Gastrocnemius medialis (tissue), 4 donors: ENCODE measurements at regions not wholly inside any gene's neighbourhood (a gene's known extent, or its start where the extent isn't known, plus 50 kb on each side); places are given as distances from the start of the nearest gene placed in this dataset.

Source experiments
- ATAC-seq, 2 donors: fragments of 150-250 bp; one replicate each; pipeline ENCODE4 v1.9.1; 2016
- DNase-seq, 2 donors: peaks; one replicate each; pipeline ENCODE4 v3.0.0-alpha.2; 2019
- H3K27ac ChIP-seq, 4 donors: fragments of 200-600 bp; sonication (generic); 1 replicate in 1 of 4; 2 replicates in 3 of 4; pipeline ENCODE4 v1.5.1; 2016 to 2018; ENCODE audit warnings: mild to moderate bottlenecking in 2 of 4, moderate library complexity in 1 of 4
- H3K27me3 ChIP-seq, 3 donors: fragments of 200-600 bp; sonication (generic) in 2 of 3; 1 replicate in 1 of 3; 2 replicates in 2 of 3; pipeline versions ENCODE4 v1.5.1 to v1.6.0; 2016 to 2019; ENCODE audit warnings: mild to moderate bottlenecking in 1 of 3, moderate library complexity in 1 of 3
- H3K36me3 ChIP-seq, 2 donors: fragments of 200-600 bp; sonication (generic) in 1 of 2; one replicate each; pipeline ENCODE4 v1.5.1; 2017 to 2018
- H3K4me1 ChIP-seq, 2 donors: fragments of 200-600 bp; sonication (generic) in 1 of 2; one replicate each; pipeline ENCODE4 v1.5.1; 2016 to 2017; ENCODE audit warnings: mild to moderate bottlenecking in 2 of 2
- H3K4me3 ChIP-seq, 4 donors: fragments of 200-600 bp; sonication (generic) in 3 of 4; 1 replicate in 1 of 4; 2 replicates in 3 of 4; pipeline ENCODE4 v1.5.1; 2016 to 2019; ENCODE audit warnings: mild to moderate bottlenecking in 2 of 4
- H3K9me3 ChIP-seq, 3 donors: fragments of 200-600 bp; sonication (generic) in 2 of 3; 1 replicate in 1 of 3; 2 replicates in 2 of 3; pipeline ENCODE4 v1.5.1; 2016 to 2019
- CTCF ChIP-seq, 5 experiments: fragments of 450-650 bp in 3 of 5; fragments of 200-600 bp in 2 of 5; sonication (generic) in 2 of 5; IDR thresholded peaks in 4 of 5; conservative IDR thresholded peaks in 1 of 5; 1 replicate in 4 of 5; 2 replicates in 1 of 5; pipeline ENCODE4 v1.5.1; 2016 to 2019; ENCODE audit warnings: antibody characterized with exemption in 5 of 5, mild to moderate bottlenecking in 3 of 5, moderate library complexity in 3 of 5
- POLR2A ChIP-seq, 2 donors: fragments of 450-650 bp; IDR thresholded peaks; one replicate each; pipeline ENCODE4 v1.6.1; 2017; ENCODE audit warnings: antibody characterized with exemption in 2 of 2, mild to moderate bottlenecking in 2 of 2, moderate library complexity in 2 of 2
- in situ Hi-C, 4 donors: fragments of 200-750 bp; cut with MboI; loops; one replicate each; pipeline versions ENCODE4 v1.15.0 to v1.8.0; 2017; ENCODE audit warnings: low sequenced_read_pairs in 4 of 4
- intact Hi-C: fragments of 100-400 bp; cut with DNase I; formaldehyde crosslinking; loops from one replicate; pipeline ENCODE4 v1.15.1; 2023; ENCODE audit warnings: low total_unique reads

- no peak overlapping the region for H3K4me3 ChIP-seq
- H3K36me3 ChIP-seq: no peaks in the 10 kb centered on the region
- no peaks in the 10 kb centered on the region for H3K4me1 ChIP-seq
- no peaks in the 10 kb centered on the region for H3K9me3 ChIP-seq
- intact Hi-C loops: no loop called here
- H3K27me3 ChIP-seq: no peaks in the 10 kb centered on the region
- no peak for ATAC-seq
- H3K27ac ChIP-seq: no peak overlapping the region
- DNase-seq: no peak
- in situ Hi-C loops: no loop called here
- no peak for TF ChIP-seq CTCF (IDR thresholded peaks at IDR 0.05 in 4 of 5, conservative IDR thresholded peaks at IDR 0.05 in 1 of 5)
- TF ChIP-seq POLR2A (IDR thresholded peaks at IDR 0.05): no peak
Observed at GRCh38 chr10:64846700-64847099, 1325.5 kb downstream of the REEP3 start.

GRCh38 chr10:64855941-64856340 is 1334.7 kb downstream of the REEP3 start:
- DNase-seq (no peak), ATAC-seq (no peak)
- TF ChIP-seq CTCF (IDR thresholded peaks at IDR 0.05 in 4 of 5, conservative IDR thresholded peaks at IDR 0.05 in 1 of 5): no peak
- H3K4me3 ChIP-seq: no peak overlapping the region
- no peaks in the 10 kb centered on the region for H3K27me3 ChIP-seq
- intact Hi-C loops (no loop called here), in situ Hi-C loops (no loop called here)
- H3K4me1 ChIP-seq: no peaks in the 10 kb centered on the region
- H3K27ac ChIP-seq: no peak overlapping the region
- no peaks in the 10 kb centered on the region for H3K9me3 ChIP-seq
- no peaks in the 10 kb centered on the region for H3K36me3 ChIP-seq

GRCh38 chr10:64859911-64860310 is 1338.7 kb downstream of the REEP3 start:
- H3K27ac ChIP-seq: no peak overlapping the region
- no peaks in the 10 kb centered on the region for H3K4me1 ChIP-seq
- intact Hi-C loops: no loop called here
- ATAC-seq: no peak
- TF ChIP-seq CTCF (IDR thresholded peaks at IDR 0.05 in 4 of 5, conservative IDR thresholded peaks at IDR 0.05 in 1 of 5) (no peak), POLR2A (IDR thresholded peaks at IDR 0.05) (no peak)
- H3K27me3 ChIP-seq: no peaks in the 10 kb centered on the region
- in situ Hi-C loops: no loop called here
- H3K9me3 ChIP-seq: no peaks in the 10 kb centered on the region
- no peak overlapping the region for H3K4me3 ChIP-seq
- DNase-seq: no peak
- H3K36me3 ChIP-seq: no peaks in the 10 kb centered on the region

- intact Hi-C loops (no loop called here), in situ Hi-C loops (no loop called here)
- H3K9me3 ChIP-seq: no peaks in the 10 kb centered on the region
- H3K4me3 ChIP-seq: no peak overlapping the region
- TF ChIP-seq CTCF (IDR thresholded peaks at IDR 0.05 in 4 of 5, conservative IDR thresholded peaks at IDR 0.05 in 1 of 5) (no peak), POLR2A (IDR thresholded peaks at IDR 0.05) (no peak)
- H3K27ac ChIP-seq: no peak overlapping the region
- H3K27me3 ChIP-seq: no peaks in the 10 kb centered on the region
- no peaks in the 10 kb centered on the region for H3K4me1 ChIP-seq
- no peaks in the 10 kb centered on the region for H3K36me3 ChIP-seq
- ATAC-seq (no peak), DNase-seq (no peak)
Observed at GRCh38 chr10:64863836-64864235, 1342.6 kb downstream of the REEP3 start.

- H3K27me3 ChIP-seq: no peaks in the 10 kb centered on the region
- no peaks in the 10 kb centered on the region for H3K4me1 ChIP-seq
- no peaks in the 10 kb centered on the region for H3K36me3 ChIP-seq
- ATAC-seq (no peak), DNase-seq (no peak)
- intact Hi-C loops: no loop called here
- H3K9me3 ChIP-seq: no peaks in the 10 kb centered on the region
- TF ChIP-seq POLR2A (IDR thresholded peaks at IDR 0.05): no peak
- in situ Hi-C loops: no loop called here
- no peak overlapping the region for H3K4me3 ChIP-seq
- H3K27ac ChIP-seq: no peak overlapping the region
Observed at GRCh38 chr10:64867501-64867962, 1346.3 kb downstream of the REEP3 start.
